Panc1 (cell line): ENCODE measurements at regions not wholly inside any gene's neighbourhood (a gene's known extent, or its start where the extent isn't known, plus 50 kb on each side); places are given as distances from the start of the nearest gene placed in this dataset.

Experiments used
- POLR2AphosphoS5 ChIP-seq: IDR thresholded peaks from 2 replicates; pipeline ENCODE4 v1.6.1; 2012; ENCODE audit warnings: mild to moderate bottlenecking, low read depth, low read length, moderate library complexity
- SIN3A ChIP-seq: IDR thresholded peaks from 2 replicates; pipeline ENCODE4 v1.6.1; 2012; ENCODE audit warnings: low read depth, mild to moderate bottlenecking, low read length, moderate library complexity, borderline replicate concordance; ENCODE audit not compliant: insufficient read depth
- TF ChIP-seq, protein P1 (sequence below): fragments of 450-650 bp; IDR thresholded peaks from 2 replicates; pipeline ENCODE4 v1.5.1; 2017; ENCODE audit warnings: mild to moderate bottlenecking
- TF ChIP-seq, protein P2 (sequence below), 2 experiments: IDR thresholded peaks; 2 replicates each; pipeline ENCODE4 v1.6.1; 2011 to 2012; ENCODE audit warnings: low read depth in 2 of 2, control low read depth in 1 of 2, low read length in 1 of 2, mild to moderate bottlenecking in 1 of 2, moderate library complexity in 1 of 2; ENCODE audit not compliant: insufficient read depth in 1 of 2

DNA sequence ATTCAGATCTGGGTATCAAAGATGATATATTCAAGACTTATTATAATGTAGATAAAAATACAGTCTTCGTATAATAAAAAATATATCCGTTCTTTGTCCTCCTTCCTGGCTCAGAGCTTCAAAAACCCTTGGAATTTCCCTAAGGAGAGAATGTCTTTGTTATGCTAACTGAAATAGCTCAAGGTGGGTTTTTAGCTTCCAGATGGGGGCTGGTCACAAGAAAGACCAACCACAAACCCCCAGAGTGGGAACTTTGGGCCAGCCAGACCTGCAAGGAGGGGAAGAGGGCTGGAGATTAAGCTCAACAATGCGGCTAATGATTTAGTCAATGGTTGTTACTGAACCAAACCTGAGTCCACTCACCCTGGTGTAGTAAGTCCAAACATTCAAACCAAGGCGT, 196.4 kb downstream of the SDHAF3 start:
- TF ChIP-seq, protein P1, sequence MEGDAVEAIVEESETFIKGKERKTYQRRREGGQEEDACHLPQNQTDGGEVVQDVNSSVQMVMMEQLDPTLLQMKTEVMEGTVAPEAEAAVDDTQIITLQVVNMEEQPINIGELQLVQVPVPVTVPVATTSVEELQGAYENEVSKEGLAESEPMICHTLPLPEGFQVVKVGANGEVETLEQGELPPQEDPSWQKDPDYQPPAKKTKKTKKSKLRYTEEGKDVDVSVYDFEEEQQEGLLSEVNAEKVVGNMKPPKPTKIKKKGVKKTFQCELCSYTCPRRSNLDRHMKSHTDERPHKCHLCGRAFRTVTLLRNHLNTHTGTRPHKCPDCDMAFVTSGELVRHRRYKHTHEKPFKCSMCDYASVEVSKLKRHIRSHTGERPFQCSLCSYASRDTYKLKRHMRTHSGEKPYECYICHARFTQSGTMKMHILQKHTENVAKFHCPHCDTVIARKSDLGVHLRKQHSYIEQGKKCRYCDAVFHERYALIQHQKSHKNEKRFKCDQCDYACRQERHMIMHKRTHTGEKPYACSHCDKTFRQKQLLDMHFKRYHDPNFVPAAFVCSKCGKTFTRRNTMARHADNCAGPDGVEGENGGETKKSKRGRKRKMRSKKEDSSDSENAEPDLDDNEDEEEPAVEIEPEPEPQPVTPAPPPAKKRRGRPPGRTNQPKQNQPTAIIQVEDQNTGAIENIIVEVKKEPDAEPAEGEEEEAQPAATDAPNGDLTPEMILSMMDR: no peak
- TF ChIP-seq POLR2AphosphoS5 (no peak), SIN3A (no peak)
- TF ChIP-seq, protein P2, sequence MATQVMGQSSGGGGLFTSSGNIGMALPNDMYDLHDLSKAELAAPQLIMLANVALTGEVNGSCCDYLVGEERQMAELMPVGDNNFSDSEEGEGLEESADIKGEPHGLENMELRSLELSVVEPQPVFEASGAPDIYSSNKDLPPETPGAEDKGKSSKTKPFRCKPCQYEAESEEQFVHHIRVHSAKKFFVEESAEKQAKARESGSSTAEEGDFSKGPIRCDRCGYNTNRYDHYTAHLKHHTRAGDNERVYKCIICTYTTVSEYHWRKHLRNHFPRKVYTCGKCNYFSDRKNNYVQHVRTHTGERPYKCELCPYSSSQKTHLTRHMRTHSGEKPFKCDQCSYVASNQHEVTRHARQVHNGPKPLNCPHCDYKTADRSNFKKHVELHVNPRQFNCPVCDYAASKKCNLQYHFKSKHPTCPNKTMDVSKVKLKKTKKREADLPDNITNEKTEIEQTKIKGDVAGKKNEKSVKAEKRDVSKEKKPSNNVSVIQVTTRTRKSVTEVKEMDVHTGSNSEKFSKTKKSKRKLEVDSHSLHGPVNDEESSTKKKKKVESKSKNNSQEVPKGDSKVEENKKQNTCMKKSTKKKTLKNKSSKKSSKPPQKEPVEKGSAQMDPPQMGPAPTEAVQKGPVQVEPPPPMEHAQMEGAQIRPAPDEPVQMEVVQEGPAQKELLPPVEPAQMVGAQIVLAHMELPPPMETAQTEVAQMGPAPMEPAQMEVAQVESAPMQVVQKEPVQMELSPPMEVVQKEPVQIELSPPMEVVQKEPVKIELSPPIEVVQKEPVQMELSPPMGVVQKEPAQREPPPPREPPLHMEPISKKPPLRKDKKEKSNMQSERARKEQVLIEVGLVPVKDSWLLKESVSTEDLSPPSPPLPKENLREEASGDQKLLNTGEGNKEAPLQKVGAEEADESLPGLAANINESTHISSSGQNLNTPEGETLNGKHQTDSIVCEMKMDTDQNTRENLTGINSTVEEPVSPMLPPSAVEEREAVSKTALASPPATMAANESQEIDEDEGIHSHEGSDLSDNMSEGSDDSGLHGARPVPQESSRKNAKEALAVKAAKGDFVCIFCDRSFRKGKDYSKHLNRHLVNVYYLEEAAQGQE (IDR thresholded peaks at IDR 0.05; ENCODE audit: insufficient read depth in 1 of 2, low read depth in 2 of 2, low read length in 1 of 2): no peak
